Lung microvascular endothelial cell (primary cell): ENCODE measurements at regions not wholly inside any gene's neighbourhood (a gene's known extent, or its start where the extent isn't known, plus 50 kb on each side); places are given as distances from the start of the nearest gene placed in this dataset.
"Not testable (repeated sequence)": the region's sequence is repeated elsewhere in the genome, so short reads cannot be mapped to it uniquely, and the experiment has no call there.

Experiments
- DNase-seq, 2 donors: peaks; one replicate each; pipeline versions ENCODE4 v3.0.0 to v3.0.0-alpha.2; 2010; ENCODE audit warnings: low read depth in 2 of 2

DNA sequence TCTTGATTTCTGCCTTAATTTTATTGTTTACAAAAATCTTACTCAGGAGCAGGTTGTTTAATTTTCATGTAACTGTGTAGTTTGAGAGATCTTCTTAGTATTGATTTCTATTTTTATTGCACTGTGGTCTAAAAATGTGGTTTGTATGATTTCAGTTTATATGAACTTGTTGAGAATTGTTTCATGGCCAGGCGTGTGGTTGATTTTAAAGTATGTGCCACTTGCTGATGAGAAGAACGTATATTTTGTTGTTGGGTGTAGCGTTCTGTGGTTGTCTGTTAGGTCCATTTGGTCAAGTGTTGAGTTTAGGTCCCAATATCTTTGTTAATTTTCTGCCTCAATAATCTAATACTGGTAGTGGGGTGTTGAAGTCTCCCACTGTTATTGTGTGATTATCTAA, 996.8 kb downstream of the PCDH19 start:
- DNase-seq = no peak

DNA sequence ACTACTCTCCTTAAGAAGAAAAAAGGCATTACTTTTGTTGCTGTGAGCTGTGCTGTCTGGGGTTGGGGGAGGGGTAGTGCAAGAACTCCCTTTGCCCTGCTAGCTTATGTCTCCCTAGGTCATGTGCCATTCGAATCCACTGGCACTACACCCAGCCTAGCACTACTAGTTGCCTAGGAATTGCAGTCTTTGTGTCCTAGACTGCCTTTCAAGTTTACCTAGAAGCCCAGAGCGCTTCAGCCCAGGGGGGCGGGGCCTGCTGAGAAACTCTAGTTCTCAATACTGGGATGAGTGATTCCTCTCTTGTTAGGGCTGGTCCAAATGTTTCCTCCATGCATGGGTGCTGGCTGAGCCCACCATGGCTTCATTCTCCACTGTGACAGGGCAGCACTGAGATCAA, 1011.5 kb downstream of the PCDH19 start:
- DNase-seq = no peak

DNA sequence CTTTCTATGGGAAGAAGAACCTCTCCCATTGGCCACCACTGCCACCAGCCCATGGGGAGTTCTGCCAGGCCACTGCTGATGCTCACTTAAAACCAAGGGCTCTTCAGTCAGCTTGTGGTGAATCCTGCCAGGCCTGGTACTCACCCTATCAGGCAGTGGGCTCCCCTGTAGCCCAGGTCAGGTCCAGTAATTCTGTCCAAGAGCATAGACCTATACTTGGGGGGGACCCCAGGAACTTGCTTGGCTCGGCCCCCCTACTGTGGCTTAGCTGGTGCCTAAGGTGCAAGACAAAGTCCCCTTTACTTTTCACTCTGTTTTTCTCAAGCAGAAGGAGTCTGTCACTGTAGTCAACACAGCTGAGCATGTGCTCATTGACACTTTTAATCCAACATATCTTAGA, 1012.2 kb downstream of the PCDH19 start:
- no peak for DNase-seq

DNA sequence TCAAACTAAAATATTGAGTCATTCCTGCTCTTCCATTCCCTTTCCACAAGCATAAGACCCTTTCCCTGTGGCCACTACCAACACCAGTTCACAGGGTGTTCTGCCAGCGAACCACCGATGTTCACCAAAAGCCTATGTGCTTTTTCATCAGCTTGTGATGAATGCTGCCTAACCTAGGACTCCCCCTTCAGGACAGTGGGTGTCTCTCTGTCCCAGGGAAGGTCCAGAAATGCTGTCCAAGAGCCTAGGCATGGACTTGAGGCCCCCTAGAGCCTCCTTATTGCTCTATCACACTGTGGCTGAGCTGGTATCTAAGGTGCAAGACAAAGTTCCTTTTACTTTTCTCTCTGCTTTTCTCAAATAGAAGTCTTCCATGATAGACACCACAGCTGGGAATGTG, 1015.6 kb downstream of the PCDH19 start:
- no peak for DNase-seq

DNA sequence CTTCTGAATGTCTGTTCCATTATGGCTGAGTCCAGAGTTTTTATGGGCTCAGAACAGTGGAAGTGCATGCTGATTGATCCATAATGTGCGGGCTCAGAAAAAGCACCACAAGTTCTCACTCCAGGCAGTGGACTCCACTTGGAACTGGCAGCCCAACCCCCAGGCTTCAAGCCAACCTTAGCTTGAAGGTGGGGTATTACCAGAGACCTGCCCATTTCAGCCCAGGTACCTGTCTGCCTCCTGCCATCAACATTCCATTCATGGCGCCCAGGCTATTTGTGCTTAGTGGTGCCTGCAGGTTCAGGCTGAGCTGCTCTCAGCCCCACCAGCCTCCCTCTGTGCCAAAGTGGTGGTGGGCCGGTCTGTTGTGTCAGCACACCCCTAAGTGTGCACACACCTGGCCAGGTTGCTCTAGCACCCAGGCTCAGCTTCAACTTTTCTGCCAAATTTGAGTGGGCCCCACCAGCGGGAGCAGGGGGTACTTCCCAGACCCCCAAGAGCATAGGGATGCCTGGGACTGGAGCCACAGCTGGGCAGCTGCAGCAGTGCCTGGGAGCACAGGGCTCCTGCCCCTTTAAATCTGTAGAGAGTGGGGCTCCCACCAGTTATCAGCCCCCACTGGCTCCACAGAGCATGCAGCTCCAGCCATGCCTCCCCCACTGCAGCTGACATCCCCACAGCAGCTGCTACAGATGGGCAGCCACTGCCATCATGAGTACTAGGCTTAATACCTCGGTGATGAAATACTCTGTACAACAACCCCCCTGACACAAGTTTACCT, 1025.3 kb downstream of the PCDH19 start:
- DNase-seq = no peak

DNA sequence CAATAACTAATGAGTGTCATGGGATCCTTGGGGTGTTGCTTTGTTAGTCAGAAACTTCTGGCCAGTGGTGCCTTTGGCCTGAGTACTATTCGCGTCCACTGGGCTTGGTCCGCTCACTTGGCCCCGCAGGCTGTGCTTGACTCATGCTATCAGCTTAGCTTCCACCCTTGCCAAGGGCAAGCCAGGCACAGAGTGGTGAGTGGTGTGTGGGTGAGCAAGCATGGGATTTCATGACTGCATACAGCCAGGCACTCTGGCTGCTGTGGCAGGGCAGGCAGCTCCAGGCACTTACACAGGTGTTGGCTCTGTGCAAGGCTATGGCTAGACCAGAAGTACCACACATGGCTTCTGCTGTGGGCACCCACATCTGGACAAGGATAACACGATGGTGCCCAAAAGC, 1026.3 kb downstream of the PCDH19 start:
- no peak for DNase-seq

DNA sequence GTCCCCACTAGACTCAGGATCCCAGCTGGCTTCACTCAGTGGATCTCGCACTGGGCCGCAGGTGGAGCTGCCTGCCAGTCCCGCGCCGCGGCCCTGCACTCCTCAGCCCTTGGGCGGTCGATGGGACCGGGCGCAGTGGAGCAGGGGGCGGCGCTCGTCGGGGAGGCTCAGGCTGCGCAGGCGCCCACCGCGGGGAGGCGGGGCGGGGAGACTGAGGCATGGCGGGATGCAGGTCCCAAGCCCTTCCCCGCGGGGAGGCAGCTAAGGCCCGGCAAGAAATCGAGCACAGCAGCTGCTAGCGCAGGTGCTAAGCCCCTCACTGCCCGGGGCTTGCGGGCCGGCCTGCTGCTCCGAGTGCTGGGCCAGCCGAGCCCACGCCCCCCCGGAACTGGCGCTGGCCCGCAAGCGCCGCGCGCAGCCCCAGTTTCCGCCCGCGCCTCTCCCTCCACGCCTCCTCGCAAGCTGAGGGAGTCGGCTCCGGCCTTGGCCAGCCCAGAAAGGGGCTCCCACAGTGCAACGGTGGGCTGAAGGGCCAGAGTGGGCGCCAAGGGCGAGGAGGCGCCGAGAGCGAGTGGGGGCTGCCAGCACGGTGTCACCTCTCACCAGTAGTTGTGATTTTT, 1038.0 kb downstream of the PCDH19 start:
- no peak for DNase-seq

DNA sequence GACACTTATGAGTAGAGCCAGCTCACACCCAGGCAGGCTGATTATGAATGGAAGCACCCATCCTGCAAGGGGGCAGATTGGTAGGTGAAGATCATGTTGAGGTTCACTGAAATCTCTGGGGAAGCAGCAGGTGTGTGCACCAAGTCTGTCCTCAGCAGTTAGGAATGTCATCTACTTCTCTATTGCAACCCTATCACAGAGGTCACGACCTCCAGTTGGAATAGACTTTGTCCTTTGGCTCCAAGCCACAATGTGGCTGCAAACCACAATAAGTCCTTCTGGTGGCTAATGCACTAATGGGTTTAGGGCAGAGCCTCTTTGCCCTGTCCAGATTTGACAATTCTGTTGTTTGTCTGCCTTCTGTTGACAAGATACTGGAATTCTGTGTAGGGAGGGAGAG, 1056.7 kb downstream of the PCDH19 start:
- no peak for DNase-seq

DNA sequence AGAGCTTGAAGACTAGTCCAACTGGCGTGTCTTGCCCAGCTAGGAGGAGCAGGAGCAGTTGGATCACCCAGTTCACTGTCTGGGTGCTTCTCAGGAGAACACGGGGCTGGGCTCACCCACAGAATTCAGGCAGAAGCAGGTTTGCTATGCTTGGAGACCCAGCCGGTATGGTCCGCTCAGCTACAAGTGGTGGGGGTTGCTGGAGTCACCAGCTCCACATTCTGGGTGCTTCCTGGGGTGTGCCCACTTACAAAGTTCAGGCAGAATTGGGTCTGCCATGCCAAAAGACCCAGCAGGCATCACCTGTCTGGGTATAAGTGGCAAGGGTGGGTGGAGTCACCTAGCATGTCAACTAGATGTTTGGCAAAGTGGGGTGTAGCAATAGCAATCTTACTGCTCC, 1061.8 kb downstream of the PCDH19 start:
- DNase-seq = no peak

DNA sequence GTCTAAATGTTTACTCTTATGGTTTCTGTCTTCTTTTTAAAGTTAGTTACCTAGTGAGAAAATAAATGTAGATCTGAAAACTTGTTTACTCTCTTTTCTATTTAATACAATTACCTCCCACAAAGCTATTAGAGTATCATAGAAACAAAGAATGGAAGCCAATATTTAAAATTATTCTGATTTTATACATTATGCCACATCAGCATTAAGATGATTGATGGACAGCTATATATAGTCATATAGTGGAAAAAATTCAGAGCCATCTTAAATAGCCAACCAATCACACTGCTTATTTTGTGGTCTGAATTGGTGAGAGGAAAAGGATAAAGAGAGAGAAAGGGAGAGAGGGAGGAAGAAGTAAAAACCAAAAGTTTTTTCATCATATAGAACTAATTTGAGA, 1101.8 kb downstream of the PCDH19 start:
- DNase-seq = no peak

DNA sequence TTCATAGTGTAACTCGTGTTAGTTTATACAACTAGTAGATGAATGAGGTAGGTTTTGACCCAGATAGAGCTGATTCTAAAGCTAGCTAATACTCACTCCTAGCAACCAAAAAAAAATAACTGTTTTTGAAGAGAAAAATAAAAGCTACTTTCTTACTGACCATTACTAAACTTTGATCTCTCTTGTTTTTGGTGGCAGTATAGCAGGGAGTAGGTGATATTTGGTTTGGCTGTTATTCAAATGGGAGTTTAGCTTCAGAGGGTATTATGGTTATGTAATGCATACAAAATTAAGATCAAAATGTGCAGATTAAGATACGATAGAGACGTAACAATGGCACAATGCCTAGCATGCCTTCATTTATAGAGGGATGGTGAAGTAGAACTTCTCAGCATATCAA, 1104.5 kb downstream of the PCDH19 start:
- DNase-seq = no peak

DNA sequence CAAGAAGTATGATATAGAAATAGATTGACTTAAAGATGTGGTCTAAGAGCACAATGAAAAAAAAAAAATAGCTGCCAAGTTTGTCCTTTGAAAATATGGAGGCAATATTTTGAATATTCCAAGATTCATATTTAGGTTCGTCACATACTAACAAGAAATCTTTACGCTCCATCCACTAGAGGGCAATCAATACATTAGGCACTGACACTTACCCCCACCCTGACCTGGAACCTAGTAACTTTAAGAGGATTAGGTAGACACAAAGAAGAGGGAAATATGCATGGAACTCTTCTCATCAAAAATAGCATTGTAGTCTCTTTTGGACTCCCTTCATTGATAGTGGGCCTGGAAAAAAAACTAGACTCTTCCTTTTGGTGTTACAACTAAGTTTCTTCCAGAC, 1108.1 kb downstream of the PCDH19 start:
- DNase-seq = peak in 1 of 2 donors; percentile 0

DNA sequence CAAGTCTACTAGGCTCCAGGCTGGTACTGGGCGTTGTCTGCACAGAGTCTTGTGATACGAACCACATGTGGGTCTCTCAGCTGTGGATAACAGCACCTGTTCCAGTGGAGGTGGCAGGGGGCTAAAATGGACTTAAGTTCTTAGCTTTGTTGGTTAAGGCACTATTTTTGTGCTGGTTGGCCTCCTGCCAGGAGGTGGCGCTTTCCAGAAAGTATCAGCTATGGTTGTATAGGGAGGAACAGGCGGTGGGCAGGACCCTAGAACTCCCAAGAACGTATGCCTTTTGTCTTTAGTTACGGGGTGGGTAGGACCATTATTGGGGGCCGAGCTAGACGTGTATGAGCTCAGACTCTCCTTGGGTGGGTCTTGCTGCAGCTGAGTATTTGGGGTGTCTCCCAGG, 1138.4 kb downstream of the PCDH19 start:
- DNase-seq = no peak

DNA sequence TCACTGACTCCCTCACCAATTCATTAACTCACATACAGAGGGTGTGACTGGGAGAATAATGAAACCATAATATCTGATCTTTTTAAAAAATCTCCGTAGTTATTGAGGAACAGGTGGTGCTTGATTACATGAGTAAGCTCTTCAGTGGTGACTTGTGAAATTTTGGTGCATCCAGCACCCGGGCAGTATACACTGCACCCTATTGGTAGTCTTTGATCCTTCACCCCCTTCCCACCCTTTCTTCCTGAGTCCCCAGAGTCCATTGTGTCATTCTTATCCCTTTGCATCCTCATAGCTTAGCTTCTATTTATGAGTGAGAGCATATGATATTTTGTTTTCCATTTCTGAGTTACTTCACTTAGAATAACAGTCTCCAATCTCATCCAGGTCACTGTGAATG, 1143.8 kb downstream of the PCDH19 start:
- no peak for DNase-seq

DNA sequence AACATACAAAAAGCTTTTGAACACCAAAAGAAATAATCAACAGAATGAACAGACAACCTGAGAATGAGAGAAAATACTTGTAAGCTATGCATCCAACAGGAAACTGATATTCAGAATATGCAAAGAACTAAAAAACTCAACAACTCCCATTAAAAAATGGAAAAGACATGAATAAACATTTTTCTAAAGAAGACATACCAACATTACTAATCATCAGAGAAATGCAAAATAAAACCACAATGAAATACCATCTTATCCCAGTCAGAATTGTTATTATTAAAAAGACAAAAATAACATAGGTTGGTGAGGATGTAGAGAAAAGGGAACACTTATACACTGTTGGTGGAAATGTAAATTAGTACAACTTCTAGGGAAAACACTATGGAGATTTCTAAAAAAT, 1161.9 kb downstream of the PCDH19 start:
- no peak for DNase-seq

DNA sequence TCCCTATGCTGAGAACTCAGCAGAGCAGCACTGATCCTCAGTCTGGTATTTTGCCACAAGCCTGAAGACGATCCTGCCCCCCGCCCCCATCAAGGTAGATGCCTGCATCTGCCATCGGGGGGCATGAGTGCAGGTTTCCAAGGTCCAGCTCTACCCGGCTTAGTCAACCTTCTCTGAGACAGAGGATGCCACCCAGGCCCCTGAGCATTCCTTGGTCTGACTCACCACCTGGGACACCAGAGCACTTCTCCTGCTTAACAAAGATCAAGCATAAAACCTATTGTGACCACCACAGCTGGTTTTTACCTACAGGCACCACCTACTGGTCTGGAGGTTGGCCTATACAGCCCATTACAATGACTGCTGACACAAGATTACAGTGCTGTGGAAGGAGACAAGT, 1168.1 kb downstream of the PCDH19 start:
- no peak for DNase-seq

DNA sequence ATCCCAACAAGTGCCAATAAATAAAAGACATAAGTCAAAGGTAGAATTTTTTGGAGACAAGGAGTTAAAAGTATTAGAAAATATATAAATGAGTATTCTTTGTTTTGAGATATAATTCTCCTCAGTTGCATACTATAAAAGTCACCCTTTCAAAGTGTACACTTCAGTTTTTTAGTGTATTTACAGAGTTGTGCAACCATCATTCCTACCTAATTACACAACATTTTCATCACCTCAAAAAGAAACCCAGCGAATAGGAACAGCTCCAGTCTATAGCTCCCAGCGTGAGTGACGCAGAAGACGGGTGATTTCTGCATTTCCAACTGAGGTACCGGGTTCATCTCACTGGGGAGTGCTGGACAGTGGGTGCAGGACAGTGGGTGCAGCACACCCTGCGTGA, 1175.7 kb downstream of the PCDH19 start:
- not testable (repeated sequence) for DNase-seq

DNA sequence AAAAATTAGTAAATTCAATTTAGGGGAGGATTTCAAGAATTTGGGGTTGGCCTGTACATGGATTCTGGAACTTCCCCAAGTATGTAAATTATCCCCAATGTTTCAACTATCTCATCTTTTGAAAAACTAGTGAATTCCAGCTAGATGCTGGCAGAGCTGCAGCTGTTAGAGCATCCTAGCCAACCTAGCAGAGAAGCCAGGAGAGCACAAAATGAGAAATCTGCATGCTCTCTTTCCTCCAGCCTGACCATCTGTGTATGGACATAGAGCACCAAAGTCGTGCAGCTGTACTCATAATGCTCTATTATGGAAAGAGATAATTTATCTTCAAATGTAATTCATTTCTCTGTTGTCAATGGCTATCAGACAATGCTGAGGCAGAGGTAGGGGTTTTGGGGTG, 1217.7 kb downstream of the PCDH19 start:
- DNase-seq = no peak

DNA sequence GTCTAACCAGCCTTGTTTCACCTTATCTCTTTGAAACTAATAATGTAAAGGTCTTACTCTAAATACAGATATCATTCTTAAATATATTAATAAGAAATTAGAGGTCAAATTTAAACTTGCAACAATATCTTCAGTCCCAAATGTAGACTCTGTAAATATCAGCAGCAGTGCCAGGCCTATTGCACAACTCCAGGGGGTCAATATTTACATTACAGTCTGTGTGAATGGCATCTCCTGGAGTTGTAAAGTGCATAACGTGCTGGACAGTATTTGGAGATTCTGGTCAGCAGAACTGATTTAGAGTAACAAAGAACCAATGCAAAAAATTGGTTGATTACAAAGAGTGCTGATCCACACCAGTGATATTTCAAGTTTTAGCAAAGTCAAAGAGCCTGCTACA, 1225.9 kb downstream of the PCDH19 start:
- DNase-seq = no peak

DNA sequence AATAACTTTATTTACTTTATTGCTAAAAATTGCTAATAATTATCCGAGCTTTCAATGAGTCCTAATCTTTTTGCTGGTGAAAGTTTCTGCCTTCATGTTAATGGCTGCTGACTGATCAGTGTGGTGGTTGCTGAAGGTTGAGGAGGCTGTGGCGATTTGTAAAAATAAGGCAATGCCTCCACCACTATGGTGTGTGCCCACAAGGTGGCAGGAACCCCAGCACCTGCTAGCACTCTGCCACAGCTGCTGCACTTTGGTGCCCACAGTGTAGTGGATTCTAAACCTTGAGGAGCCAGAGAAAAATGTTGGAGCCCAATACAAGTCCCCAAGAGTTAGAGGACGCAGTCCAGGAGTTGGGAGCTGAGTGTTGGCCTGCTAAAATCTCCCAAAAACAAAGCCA, 1237.1 kb downstream of the PCDH19 start:
- no peak for DNase-seq

DNA sequence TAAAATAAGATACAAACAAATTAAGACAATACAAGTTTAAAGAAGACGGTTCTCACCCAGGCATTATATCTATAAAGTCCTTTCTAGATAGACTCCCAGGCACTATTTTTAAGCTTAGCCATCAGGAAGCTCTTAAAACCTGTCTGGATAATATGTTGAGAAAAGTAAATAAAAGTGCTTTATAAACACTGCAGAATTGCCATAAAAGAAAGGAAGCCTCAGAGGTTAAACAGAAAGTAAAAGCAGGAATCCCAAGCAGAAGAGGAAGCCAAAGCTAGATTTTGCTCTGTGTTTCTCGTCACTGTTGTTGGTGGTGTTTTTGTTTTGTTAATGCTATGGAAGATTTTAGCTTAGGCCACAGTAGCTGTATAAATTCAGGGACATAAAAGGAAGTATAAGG, 1267.3 kb downstream of the PCDH19 start:
- DNase-seq = no peak

DNA sequence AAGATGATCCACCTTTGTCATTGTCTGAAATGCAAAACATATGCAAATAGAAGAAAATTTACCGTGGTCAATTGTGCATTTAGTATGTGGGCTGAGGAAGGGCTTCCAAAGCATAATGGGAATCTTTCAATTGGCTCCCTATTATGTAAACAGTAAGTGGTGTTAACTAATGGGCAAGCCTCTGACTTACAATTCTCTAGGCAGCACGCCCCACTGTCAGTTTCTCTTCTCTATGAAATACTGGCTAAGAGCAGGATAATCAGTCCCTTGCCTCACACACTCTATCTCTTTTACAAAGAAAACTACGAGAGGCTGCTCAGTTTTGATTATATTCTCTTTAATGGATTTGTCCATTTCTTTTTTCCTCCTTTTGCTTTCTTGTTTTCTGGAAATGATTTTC, 1272.6 kb downstream of the PCDH19 start:
- DNase-seq = no peak

DNA sequence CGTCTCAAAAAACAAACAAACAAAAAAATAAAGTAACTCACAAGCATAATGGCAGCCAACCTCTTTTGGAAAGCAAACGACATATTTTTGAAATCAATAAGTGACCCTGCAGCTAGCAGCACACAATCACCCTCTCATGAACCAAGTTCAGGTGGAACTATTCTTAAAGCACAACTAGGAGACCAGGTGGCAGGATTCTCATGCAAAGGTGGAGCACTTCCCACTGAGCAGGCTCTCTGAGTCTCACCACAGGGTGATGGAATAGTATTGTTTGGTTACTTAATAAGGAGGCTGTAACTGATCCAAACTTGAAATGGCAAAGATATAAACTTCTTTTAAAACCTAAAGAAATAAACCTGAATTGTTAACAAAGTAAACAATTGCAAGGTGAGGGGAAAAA, 1293.1 kb downstream of the PCDH19 start:
- no peak for DNase-seq
